ENCODE measurements at regions not wholly inside any gene's neighbourhood (a gene's known extent, or its start where the extent isn't known, plus 50 kb on each side); places are given as distances from the start of the nearest gene placed in this dataset.

- no peaks in the 10 kb centered on the region for H3K27me3 ChIP-seq (ENCODE audit: control insufficient read depth, insufficient read depth, low read length)
- no peaks in the 10 kb centered on the region for H3K36me3 ChIP-seq (ENCODE audit: control insufficient read depth, insufficient read depth, low read length)
- peak overlapping the region; percentile 99 for H3K27ac ChIP-seq (ENCODE audit: low read depth, low read length)
- peaks cover 59% of the 10 kb centered on the region for H3K4me1 ChIP-seq (ENCODE audit: control insufficient read depth, insufficient read depth, low read length)
- no peak overlapping the region for H3K4me3 ChIP-seq (ENCODE audit: low read length)
- H3K9ac ChIP-seq (ENCODE audit: low read length) = no peak overlapping the region
Observed at GRCh38 chr17:77403854-77404253, 263.1 kb downstream of the SEC14L1 start.

- peaks cover 66% of the 10 kb centered on the region for H3K4me1 ChIP-seq (ENCODE audit: control insufficient read depth, insufficient read depth, low read length)
- no peaks in the 10 kb centered on the region for H3K36me3 ChIP-seq (ENCODE audit: control insufficient read depth, insufficient read depth, low read length)
- peak overlapping the region; percentile 99 for H3K27ac ChIP-seq (ENCODE audit: low read depth, low read length)
- no peaks in the 10 kb centered on the region for H3K27me3 ChIP-seq (ENCODE audit: control insufficient read depth, insufficient read depth, low read length)
- peak overlapping the region; percentile 52 for H3K4me3 ChIP-seq (ENCODE audit: low read length)
- peak overlapping the region; percentile 11 for H3K9ac ChIP-seq (ENCODE audit: low read length)
Observed at GRCh38 chr17:77404812-77405581, 264.2 kb downstream of the SEC14L1 start.

- Histone ChIP-seq H3K36me3 (ENCODE audit: control insufficient read depth, insufficient read depth, low read length) (no peaks in the 10 kb centered on the region), H3K27me3 (ENCODE audit: control insufficient read depth, insufficient read depth, low read length) (no peaks in the 10 kb centered on the region), H3K9ac (ENCODE audit: low read length) (no peak overlapping the region), H3K4me1 (ENCODE audit: control insufficient read depth, insufficient read depth, low read length) (peaks cover 66% of the 10 kb centered on the region), H3K4me3 (ENCODE audit: low read length) (peak overlapping the region; percentile 52), H3K27ac (ENCODE audit: low read depth, low read length) (peak overlapping the region; percentile 99)
Observed at GRCh38 chr17:77405867-77406732, 265.3 kb downstream of the SEC14L1 start.

GRCh38 chr17:77407321-77408277 is 266.8 kb downstream of the SEC14L1 start:
- Histone ChIP-seq H3K27me3 (ENCODE audit: control insufficient read depth, insufficient read depth, low read length) (no peaks in the 10 kb centered on the region), H3K9ac (ENCODE audit: low read length) (peak overlapping the region; percentile 27), H3K4me1 (ENCODE audit: control insufficient read depth, insufficient read depth, low read length) (peaks cover 67% of the 10 kb centered on the region), H3K36me3 (ENCODE audit: control insufficient read depth, insufficient read depth, low read length) (no peaks in the 10 kb centered on the region), H3K27ac (ENCODE audit: low read depth, low read length) (peak overlapping the region; percentile 99), H3K4me3 (ENCODE audit: low read length) (no peak overlapping the region)

GRCh38 chr17:77408284-77408683 is 267.5 kb downstream of the SEC14L1 start:
- Histone ChIP-seq H3K4me3 (ENCODE audit: low read length) (no peak overlapping the region), H3K9ac (ENCODE audit: low read length) (peak overlapping the region; percentile 12), H3K4me1 (ENCODE audit: control insufficient read depth, insufficient read depth, low read length) (peaks cover 65% of the 10 kb centered on the region), H3K27me3 (ENCODE audit: control insufficient read depth, insufficient read depth, low read length) (no peaks in the 10 kb centered on the region), H3K36me3 (ENCODE audit: control insufficient read depth, insufficient read depth, low read length) (no peaks in the 10 kb centered on the region), H3K27ac (ENCODE audit: low read depth, low read length) (peak overlapping the region; percentile 99)

- Histone ChIP-seq H3K4me3 (ENCODE audit: low read length) (peak overlapping the region; percentile 19), H3K9ac (ENCODE audit: low read length) (no peak overlapping the region), H3K27ac (ENCODE audit: low read depth, low read length) (peak overlapping the region; percentile 99), H3K27me3 (ENCODE audit: control insufficient read depth, insufficient read depth, low read length) (no peaks in the 10 kb centered on the region), H3K4me1 (ENCODE audit: control insufficient read depth, insufficient read depth, low read length) (peaks cover 58% of the 10 kb centered on the region), H3K36me3 (ENCODE audit: control insufficient read depth, insufficient read depth, low read length) (no peaks in the 10 kb centered on the region)
Observed at GRCh38 chr17:77409282-77410161, 268.8 kb downstream of the SEC14L1 start.

- Histone ChIP-seq H3K9ac (ENCODE audit: low read length) (no peak overlapping the region), H3K4me3 (ENCODE audit: low read length) (no peak overlapping the region), H3K4me1 (ENCODE audit: control insufficient read depth, insufficient read depth, low read length) (peaks cover 48% of the 10 kb centered on the region), H3K36me3 (ENCODE audit: control insufficient read depth, insufficient read depth, low read length) (no peaks in the 10 kb centered on the region), H3K27me3 (ENCODE audit: control insufficient read depth, insufficient read depth, low read length) (no peaks in the 10 kb centered on the region), H3K27ac (ENCODE audit: low read depth, low read length) (peak overlapping the region; percentile 99)
Observed at GRCh38 chr17:77410470-77410869, 269.7 kb downstream of the SEC14L1 start.

GRCh38 chr17:77414811-77415400 is 274.1 kb downstream of the SEC14L1 start:
- peaks cover 36% of the 10 kb centered on the region for H3K4me1 ChIP-seq (ENCODE audit: control insufficient read depth, insufficient read depth, low read length)
- H3K27ac ChIP-seq (ENCODE audit: low read depth, low read length) = no peak overlapping the region
- H3K4me3 ChIP-seq (ENCODE audit: low read length) = no peak overlapping the region
- no peak overlapping the region for H3K9ac ChIP-seq (ENCODE audit: low read length)
- peaks cover 2% of the 10 kb centered on the region for H3K36me3 ChIP-seq (ENCODE audit: control insufficient read depth, insufficient read depth, low read length)
- H3K27me3 ChIP-seq (ENCODE audit: control insufficient read depth, insufficient read depth, low read length) = no peaks in the 10 kb centered on the region

- peaks cover 37% of the 10 kb centered on the region for H3K4me1 ChIP-seq (ENCODE audit: control insufficient read depth, insufficient read depth, low read length)
- no peak overlapping the region for H3K4me3 ChIP-seq (ENCODE audit: low read length)
- H3K27ac ChIP-seq (ENCODE audit: low read depth, low read length) = peak overlapping the region; percentile 11
- H3K9ac ChIP-seq (ENCODE audit: low read length) = no peak overlapping the region
- no peaks in the 10 kb centered on the region for H3K27me3 ChIP-seq (ENCODE audit: control insufficient read depth, insufficient read depth, low read length)
- H3K36me3 ChIP-seq (ENCODE audit: control insufficient read depth, insufficient read depth, low read length) = peaks cover 2% of the 10 kb centered on the region
Observed at GRCh38 chr17:77416105-77416713, 275.4 kb downstream of the SEC14L1 start.

- peaks cover 2% of the 10 kb centered on the region for H3K36me3 ChIP-seq (ENCODE audit: control insufficient read depth, insufficient read depth, low read length)
- H3K4me1 ChIP-seq (ENCODE audit: control insufficient read depth, insufficient read depth, low read length) = peaks cover 44% of the 10 kb centered on the region
- no peak overlapping the region for H3K9ac ChIP-seq (ENCODE audit: low read length)
- H3K27me3 ChIP-seq (ENCODE audit: control insufficient read depth, insufficient read depth, low read length) = no peaks in the 10 kb centered on the region
- H3K27ac ChIP-seq (ENCODE audit: low read depth, low read length) = peak overlapping the region; percentile 66
- H3K4me3 ChIP-seq (ENCODE audit: low read length) = no peak overlapping the region
Observed at GRCh38 chr17:77417575-77417974, 276.8 kb downstream of the SEC14L1 start.

GRCh38 chr17:77418609-77419008 is 277.8 kb downstream of the SEC14L1 start:
- Histone ChIP-seq H3K4me1 (ENCODE audit: control insufficient read depth, insufficient read depth, low read length) (peaks cover 47% of the 10 kb centered on the region), H3K9ac (ENCODE audit: low read length) (no peak overlapping the region), H3K27ac (ENCODE audit: low read depth, low read length) (peak overlapping the region; percentile 98), H3K4me3 (ENCODE audit: low read length) (no peak overlapping the region), H3K27me3 (ENCODE audit: control insufficient read depth, insufficient read depth, low read length) (no peaks in the 10 kb centered on the region), H3K36me3 (ENCODE audit: control insufficient read depth, insufficient read depth, low read length) (peaks cover 2% of the 10 kb centered on the region)
